Caco-2 (cell line): ENCODE measurements at regions not wholly inside any gene's neighbourhood (a gene's known extent, or its start where the extent isn't known, plus 50 kb on each side); places are given as distances from the start of the nearest gene placed in this dataset.

Experiments used
- BruUV-seq: library from RNA; stranded (reverse); fragments of 400-500 nt; replicated peaks from 2 replicates; lab custom pipeline; 2021; lab: Mats Ljungman, UMichigan
- CTCF ChIA-PET: fragments of 300-600 bp; sonication (Branson Sonifier 250); formaldehyde crosslinking; loops from one replicate; lab custom pipeline; 2022; ENCODE audit warnings: antibody characterized with exemption; lab: Charles Lee
- POLR2A ChIA-PET: fragments of 300-600 bp; sonication (Branson Sonifier 250); formaldehyde crosslinking; loops from one replicate; lab custom pipeline; 2022; ENCODE audit warnings: antibody characterized with exemption; lab: Charles Lee
- DNase-seq, 2 experiments: peaks; one replicate each; pipeline versions ENCODE4 v3.0.0 to v3.0.0-alpha.2; 2020 to 2022
- H3K27me3 ChIP-seq: replicated peaks from 2 replicates; pipeline ENCODE4 v1.6.0; 2011; ENCODE audit warnings: low read length; ENCODE audit not compliant: control insufficient read depth, insufficient read depth
- H3K36me3 ChIP-seq: 2 replicates; pipeline ENCODE4 v1.5.1; 2011; ENCODE audit warnings: low read length; ENCODE audit not compliant: control insufficient read depth, insufficient read depth
- H3K4me1 ChIP-seq: fragments of 250-450 bp; sonication (Bioruptor Pico); 2 replicates; pipeline ENCODE4 v1.5.1; 2020; ENCODE audit warnings: mild to moderate bottlenecking
- H3K4me3 ChIP-seq: 2 replicates; pipeline ENCODE4 v1.5.1; 2011; ENCODE audit warnings: low read depth, mild to moderate bottlenecking, control low read depth, low read length
- H3K9me3 ChIP-seq: fragments of 250-450 bp; sonication (Bioruptor Pico); 2 replicates; pipeline ENCODE4 v1.5.1; 2020; ENCODE audit warnings: mild to moderate bottlenecking, moderate library complexity
- H3K27ac Mint-ChIP-seq: one replicate; pipeline ENCODE4 v1.8.0; 2022; ENCODE audit warnings: mixed read lengths; ENCODE audit not compliant: unreplicated experiment
- H3K27me3 Mint-ChIP-seq: one replicate; pipeline ENCODE4 v1.8.0; 2022; ENCODE audit warnings: mixed read lengths; ENCODE audit not compliant: insufficient read depth, unreplicated experiment
- H3K36me3 Mint-ChIP-seq: one replicate; pipeline ENCODE4 v1.8.0; 2022; ENCODE audit warnings: mild to moderate bottlenecking, mixed read lengths; ENCODE audit not compliant: insufficient read depth, unreplicated experiment
- H3K4me1 Mint-ChIP-seq: one replicate; pipeline ENCODE4 v1.8.0; 2022; ENCODE audit warnings: low read depth, mixed read lengths; ENCODE audit not compliant: unreplicated experiment
- H3K4me3 Mint-ChIP-seq: one replicate; pipeline ENCODE4 v1.8.0; 2022; ENCODE audit warnings: mild to moderate bottlenecking, moderate library complexity, mixed read lengths; ENCODE audit not compliant: unreplicated experiment
- H3K9me3 Mint-ChIP-seq: one replicate; pipeline ENCODE4 v1.8.0; 2022; ENCODE audit warnings: mixed read lengths; ENCODE audit not compliant: unreplicated experiment
- CTCF ChIP-seq, 2 experiments: fragments of 200-600 bp in 1 of 2; IDR thresholded peaks; 1 replicate in 1 of 2; 2 replicates in 1 of 2; pipeline versions ENCODE4 v1.5.1 to v1.8.0; 2011 to 2022; ENCODE audit warnings: antibody characterized with exemption in 1 of 2, control low read depth in 1 of 2, inconsistent platforms in 1 of 2, low read depth in 1 of 2, low read length in 1 of 2, mild to moderate bottlenecking in 1 of 2, moderate library complexity in 1 of 2; ENCODE audit not compliant: insufficient read depth in 1 of 2, severe bottlenecking in 1 of 2, unreplicated experiment in 1 of 2
- intact Hi-C: fragments of 100-400 bp; cut with micrococcal nuclease; formaldehyde crosslinking; loops from one replicate; pipeline ENCODE4 v1.10.0; 2022; ENCODE audit not compliant: unreplicated experiment

GRCh38 chr13:103255587-103256301 lies 189.5 kb upstream of the SLC10A2 start:
- no peaks in the 10 kb centered on the region for H3K9me3 ChIP-seq
- Mint-ChIP-seq H3K36me3 (no peaks in the 10 kb centered on the region), H3K4me1 (peaks cover 13% of the 10 kb centered on the region), H3K9me3 (peaks cover 18% of the 10 kb centered on the region), H3K4me3 (no peak overlapping the region), H3K27me3 (no peaks in the 10 kb centered on the region), H3K27ac (no peak overlapping the region)
- H3K4me3 ChIP-seq, result no peak overlapping the region
- ChIA-PET POLR2A (no interaction called here), CTCF (no interaction called here)
- no peaks in the 10 kb centered on the region for H3K27me3 ChIP-seq
- intact Hi-C loops, result no loop called here
- DNase-seq, result no peak
- no peaks in the 10 kb centered on the region for H3K36me3 ChIP-seq
- TF ChIP-seq CTCF (IDR thresholded peaks at IDR 0.05; ENCODE audit: insufficient read depth in 1 of 2, low read depth in 1 of 2, low read length in 1 of 2, severe bottlenecking in 1 of 2, unreplicated experiment in 1 of 2), result no peak
- 0 out of 2 replicates have a peak, but pooled peaks cover 4% of the 10 kb centered on the region for H3K4me1 ChIP-seq
- BruUV-seq, result no TSS peak

GRCh38 chr13:103250071-103250470 lies 183.9 kb upstream of the SLC10A2 start:
- TF ChIP-seq CTCF (IDR thresholded peaks at IDR 0.05; ENCODE audit: insufficient read depth in 1 of 2, low read depth in 1 of 2, low read length in 1 of 2, severe bottlenecking in 1 of 2, unreplicated experiment in 1 of 2), result no peak
- intact Hi-C loops, result no loop called here
- ChIA-PET POLR2A (no interaction called here), CTCF (no interaction called here)
- Histone ChIP-seq H3K36me3 (no peaks in the 10 kb centered on the region), H3K27me3 (no peaks in the 10 kb centered on the region), H3K4me3 (no peak overlapping the region), H3K9me3 (no peaks in the 10 kb centered on the region), H3K4me1 (no peaks in the 10 kb centered on the region)
- peaks cover 2% of the 10 kb centered on the region for H3K27me3 Mint-ChIP-seq
- no peak overlapping the region for H3K4me3 Mint-ChIP-seq
- no peak overlapping the region for H3K27ac Mint-ChIP-seq
- H3K36me3 Mint-ChIP-seq, result no peaks in the 10 kb centered on the region
- H3K9me3 Mint-ChIP-seq, result peaks cover 18% of the 10 kb centered on the region
- no TSS peak for BruUV-seq
- H3K4me1 Mint-ChIP-seq, result no peaks in the 10 kb centered on the region
- DNase-seq, result no peak

- Mint-ChIP-seq H3K4me1 (no peaks in the 10 kb centered on the region), H3K27me3 (peaks cover 2% of the 10 kb centered on the region), H3K36me3 (no peaks in the 10 kb centered on the region), H3K9me3 (peaks cover 7% of the 10 kb centered on the region), H3K4me3 (no peak overlapping the region), H3K27ac (no peak overlapping the region)
- CTCF ChIA-PET, result no interaction called here
- DNase-seq, result no peak
- no TSS peak for BruUV-seq
- Histone ChIP-seq H3K36me3 (no peaks in the 10 kb centered on the region), H3K4me3 (no peak overlapping the region), H3K27me3 (no peaks in the 10 kb centered on the region), H3K9me3 (no peaks in the 10 kb centered on the region), H3K4me1 (no peaks in the 10 kb centered on the region)
- POLR2A ChIA-PET, result no interaction called here
- intact Hi-C loops, result no loop called here
- TF ChIP-seq CTCF (IDR thresholded peaks at IDR 0.05; ENCODE audit: insufficient read depth in 1 of 2, low read depth in 1 of 2, low read length in 1 of 2, severe bottlenecking in 1 of 2, unreplicated experiment in 1 of 2), result no peak
Measured at GRCh38 chr13:103246581-103247200, 180.5 kb upstream of the SLC10A2 start.
